NOMO-1 treated with DMSO at 0.1 percent for 48 hours (cell line): ENCODE measurements at regions not wholly inside any gene's neighbourhood (a gene's known extent, or its start where the extent isn't known, plus 50 kb on each side); places are given as distances from the start of the nearest gene placed in this dataset.
"Not testable (repeated sequence)": the region's sequence is repeated elsewhere in the genome, so short reads cannot be mapped to it uniquely, and the experiment has no call there.

ENCODE experiments used
- DNase-seq: peaks from one replicate; lab custom pipeline; 2025; ENCODE audit not compliant: unreplicated experiment; lab: John Stamatoyannopoulos, UW

DNA sequence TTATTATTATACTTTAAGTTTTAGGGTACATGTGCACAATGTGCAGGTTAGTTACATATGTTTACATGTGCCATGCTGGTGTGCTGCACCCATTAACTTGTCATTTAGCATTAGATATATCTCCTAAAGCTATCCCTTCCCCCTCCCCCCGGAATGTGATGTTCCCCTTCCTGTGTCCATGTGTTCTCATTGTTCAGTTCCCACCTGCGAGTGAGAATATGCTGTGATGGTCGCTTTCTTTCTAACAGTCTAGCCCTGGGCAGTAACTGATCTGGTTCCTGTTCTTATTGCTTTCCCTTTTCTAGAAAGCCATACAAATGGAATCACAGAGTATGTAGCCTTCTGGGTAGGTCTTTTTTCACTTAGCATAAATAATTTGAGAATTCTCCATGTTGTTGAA is 311.1 kb upstream of the CNTNAP2 start:
- not testable (repeated sequence) for DNase-seq

DNA sequence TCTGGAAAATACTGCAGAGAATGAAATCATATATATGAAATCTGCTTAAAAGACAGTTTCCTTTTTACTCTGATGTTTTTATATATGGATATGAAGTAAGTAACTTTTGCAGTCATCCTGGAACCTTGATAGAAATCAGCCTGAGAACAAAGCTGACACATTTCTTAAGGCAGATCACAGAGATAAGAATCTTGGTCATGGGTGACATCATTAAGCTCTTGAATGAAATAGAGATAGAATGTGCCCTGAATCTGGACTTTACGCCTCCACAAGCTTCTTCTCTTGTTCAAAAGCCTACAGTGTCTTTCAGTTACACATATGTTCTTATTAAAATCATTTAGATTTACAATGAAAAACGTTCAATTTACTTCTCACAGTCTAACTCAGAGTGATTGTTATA is 319.1 kb upstream of the CNTNAP2 start:
- no peak for DNase-seq

DNA sequence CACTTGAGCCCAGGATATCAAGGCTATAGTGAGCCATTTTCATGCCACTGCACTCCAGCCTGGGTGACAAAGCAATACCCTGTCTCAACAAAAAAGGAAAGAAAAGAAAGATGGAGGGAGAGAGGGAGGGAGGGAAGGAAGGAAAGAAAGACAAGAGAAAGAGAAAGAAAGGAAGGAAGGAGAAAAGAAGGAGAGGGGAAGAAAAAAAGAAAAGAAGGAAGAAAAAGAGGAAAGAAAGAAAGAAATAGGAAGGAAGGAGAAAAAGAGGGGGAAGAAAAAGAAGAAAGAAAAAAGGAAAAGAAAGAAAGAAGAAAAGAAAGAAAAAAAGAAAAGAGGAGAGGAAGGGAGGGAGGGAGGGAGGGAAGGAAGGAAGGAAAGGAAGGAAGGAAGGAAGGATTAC is 321.5 kb upstream of the CNTNAP2 start:
- DNase-seq, result no peak

DNA sequence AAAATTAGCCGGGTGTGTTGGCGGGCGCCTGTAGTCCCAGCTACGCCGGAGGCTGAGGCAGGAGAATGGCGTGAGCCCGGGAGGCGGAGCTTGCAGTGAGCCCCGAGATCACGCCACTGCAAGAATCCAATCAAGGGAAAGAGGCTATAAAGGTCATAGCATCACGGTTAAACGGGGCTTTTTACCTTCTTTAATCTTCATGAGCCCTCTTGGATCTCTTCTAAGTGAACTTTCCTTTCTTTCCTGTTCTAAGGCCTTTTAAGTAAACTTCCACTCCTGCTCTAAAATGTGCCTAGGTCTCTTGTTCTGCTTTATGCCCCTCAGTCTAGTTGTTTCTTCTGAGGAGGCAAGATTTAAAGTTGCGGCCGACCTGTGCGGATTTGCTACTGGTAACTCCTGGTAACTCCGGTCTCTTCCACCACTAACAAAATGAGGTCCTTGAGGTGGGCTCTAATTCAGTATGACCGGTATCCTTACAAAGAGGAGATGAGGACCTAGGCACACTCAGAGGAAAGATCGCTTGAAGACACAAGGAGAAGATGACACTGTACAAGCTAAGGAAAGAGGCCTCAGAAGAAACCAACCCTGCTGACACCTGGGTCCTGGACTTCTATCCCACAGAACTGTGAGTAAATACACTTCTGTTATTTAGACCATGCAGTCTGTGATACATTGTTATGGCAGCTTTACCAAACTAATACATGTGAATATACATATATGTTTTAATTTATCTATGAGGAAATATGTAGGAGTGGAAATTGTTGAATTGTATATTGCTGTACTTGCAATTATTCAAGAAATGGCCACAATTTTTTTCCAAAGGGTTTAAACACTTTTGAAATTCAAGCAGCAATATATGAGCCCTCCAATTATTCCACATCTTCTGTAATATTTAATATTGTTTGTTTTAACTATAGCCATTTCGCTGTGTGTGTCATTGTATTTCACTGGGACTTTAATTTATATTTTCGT is 331.5 kb upstream of the CNTNAP2 start:
- DNase-seq, result no peak

DNA sequence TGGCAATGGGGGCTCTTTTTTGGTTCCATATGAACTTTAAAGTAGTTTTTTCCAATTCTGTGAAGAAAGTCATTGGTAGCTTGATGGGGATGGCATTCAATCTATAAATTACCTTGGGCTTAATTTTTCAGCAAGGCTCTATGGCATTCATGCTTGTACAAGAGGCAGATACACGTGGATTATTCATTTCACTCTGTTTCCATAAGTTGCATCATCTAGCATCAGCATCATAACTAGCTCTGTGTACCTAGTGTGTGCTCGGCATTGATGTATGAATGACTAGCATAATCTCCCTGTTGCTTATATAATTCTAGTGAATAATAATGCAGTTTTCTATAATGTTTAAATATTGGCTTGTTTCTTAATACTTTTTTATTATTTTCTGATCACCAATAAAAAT is 335.2 kb upstream of the CNTNAP2 start:
- DNase-seq, result not testable (repeated sequence)

DNA sequence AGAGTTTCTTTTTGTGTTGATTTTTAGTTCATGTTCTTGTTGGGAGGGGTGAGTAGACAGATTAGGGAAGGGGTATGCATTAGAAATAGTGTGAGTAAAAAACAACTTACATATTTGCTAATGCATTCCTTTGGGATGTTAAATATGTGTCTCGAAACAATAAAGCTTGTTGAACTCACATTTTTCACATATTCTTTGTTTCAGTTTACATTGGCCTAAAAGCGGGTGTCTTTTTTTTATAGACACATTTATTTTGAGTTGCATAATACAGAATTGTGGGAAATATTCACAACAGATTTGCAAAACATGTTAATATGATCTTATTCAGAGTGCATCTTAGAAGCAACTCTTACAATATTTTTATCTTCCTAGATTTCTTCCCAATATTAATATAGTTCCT is 337.5 kb upstream of the CNTNAP2 start:
- no peak for DNase-seq

DNA sequence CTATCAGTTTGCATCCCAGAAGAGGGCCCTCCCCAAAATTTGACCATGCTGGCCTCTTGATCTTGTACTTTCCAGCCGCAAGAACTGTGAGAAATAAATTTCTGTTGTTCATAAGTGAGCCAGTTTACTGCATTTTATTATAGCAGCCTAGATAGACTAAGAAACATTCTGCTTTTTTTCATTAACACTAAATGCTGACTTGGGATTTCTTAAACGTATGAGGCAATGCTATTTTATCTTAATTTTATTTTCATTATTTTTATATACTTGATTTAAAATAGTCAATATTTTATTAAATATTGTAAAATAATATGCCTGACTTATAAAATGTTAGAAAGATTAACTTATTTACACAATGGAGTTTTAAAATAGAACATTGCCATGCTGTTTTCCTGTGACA is 341.8 kb upstream of the CNTNAP2 start:
- DNase-seq, result no peak

DNA sequence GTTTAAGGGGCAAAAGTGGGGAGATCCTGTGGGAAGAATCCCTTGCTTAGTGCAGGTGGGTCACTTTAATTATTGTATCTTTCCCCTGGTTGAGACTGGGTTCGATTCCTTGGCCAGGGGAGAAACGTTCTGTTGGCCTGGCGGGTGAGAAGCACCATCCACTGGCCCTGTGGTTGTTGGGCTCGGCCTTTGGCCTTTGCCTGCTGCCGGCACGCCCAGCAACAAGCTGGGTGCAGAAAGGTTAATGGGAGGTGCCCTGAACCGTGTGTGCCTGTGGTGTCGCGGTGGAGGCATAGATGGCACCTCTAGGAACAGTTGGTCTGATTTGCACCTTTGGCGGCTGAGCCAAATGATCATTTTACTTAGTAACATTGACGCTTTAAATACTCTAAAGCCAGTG is 363.6 kb upstream of the CNTNAP2 start:
- DNase-seq, result no peak

DNA sequence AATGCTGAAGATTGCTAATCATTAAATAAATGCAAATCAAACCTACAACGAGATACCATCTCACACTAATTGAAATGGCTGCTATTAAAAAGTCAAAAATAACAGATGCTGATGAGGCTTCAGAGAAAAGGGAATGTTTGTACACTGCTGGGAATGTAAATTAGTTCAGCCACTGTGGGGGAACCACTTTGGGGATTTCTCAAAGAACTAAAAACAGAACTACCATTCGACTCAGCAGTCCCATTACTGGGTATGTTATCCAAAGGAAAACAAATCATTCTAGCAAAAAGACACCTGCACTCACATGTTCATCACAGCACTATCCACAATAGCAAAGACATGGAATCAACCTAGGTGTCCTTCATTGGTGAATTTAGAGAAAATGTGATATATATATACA is 379.0 kb upstream of the CNTNAP2 start:
- no peak for DNase-seq

DNA sequence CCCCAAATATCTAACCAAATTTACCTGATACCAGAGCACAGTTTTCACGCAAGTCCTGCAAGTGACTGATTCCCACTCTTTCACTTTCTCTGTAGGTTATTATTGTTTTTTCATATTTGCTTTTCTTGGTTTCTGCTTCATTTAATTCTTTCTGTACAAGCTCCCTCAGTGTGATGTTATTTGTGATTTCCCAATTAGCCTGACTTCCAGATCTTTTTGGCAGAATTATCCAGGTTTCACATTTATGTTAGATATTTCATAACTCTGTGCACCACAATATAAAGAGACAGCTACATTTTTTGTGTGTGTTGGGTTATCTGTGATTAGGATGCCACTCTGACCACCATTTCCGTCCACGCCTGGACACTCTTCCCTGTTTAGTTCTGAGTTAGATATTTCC is 381.5 kb upstream of the CNTNAP2 start:
- no peak for DNase-seq

DNA sequence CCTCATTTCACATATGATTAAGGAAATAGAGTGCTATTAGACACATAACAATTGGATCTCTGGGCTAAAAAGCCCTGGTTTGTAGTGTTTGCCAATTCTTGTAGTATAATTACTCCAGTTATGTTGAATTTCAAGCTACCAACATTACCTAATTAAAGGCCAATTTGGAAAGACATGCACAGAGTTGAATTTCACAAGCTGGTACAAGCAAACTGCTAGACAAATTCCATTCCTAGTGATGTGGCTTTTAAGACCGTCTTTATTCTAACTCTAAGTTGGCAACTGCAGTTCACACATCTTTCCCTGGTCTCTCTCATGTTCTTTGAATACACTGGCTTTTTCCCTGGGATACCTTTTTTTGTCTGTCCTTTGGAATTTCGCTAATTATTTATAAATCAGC is 384.1 kb upstream of the CNTNAP2 start:
- no peak for DNase-seq

DNA sequence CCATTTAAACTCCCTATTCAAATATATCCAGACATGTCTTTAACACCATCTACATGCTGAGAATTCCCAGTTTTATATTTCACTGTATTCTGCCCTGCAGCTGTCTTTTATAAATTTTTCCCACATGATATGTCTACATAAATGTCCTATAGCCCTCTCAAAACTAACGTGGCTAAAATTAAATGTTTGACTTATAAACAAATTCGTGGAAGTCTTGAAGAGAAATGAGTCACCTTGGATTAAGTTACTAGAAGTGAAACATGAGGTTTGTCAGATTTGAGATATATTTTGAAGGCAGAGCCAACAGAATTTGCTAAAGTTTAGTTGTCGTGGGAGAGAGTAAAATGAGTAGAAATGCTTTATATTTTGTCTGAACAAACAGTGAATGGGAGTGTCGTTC is 386.9 kb upstream of the CNTNAP2 start:
- no peak for DNase-seq

DNA sequence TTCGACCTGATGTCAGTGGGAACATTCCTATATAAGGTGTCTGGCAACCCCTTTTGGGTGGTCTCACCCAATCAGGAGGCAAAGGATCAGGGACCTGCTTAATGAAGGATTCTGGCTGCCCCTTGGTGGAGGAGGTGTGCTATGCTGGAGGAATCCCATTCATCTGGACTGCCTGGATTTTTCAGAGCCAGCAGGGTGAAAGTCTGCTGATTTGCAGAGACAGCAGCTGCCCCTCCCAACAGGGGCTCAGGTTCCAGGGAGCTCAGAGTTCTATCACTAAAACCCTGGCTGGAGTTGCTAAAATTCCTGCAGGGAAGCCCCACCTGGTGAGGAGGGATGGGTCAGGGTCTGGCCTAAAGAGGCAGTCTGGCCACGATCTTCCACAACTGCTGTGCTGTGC is 398.5 kb upstream of the CNTNAP2 start:
- DNase-seq, result no peak

DNA sequence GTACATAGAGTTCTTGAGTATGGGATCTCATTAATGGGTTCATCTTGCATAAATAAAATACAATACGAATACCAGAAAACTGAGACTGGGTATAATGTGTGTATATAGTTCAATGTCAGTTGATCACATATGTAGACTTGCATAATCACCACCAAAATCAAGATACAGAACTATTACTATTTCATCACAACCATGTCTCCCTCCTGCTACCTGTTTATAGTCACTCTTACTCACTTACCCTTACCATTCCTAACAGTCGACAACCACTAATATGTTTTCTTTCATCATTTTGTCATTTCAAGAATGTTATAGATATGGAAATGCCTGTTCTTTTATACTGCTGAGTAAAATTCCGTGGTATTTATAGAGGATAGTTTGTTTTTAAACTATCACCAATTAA is 416.1 kb upstream of the CNTNAP2 start:
- DNase-seq, result no peak

DNA sequence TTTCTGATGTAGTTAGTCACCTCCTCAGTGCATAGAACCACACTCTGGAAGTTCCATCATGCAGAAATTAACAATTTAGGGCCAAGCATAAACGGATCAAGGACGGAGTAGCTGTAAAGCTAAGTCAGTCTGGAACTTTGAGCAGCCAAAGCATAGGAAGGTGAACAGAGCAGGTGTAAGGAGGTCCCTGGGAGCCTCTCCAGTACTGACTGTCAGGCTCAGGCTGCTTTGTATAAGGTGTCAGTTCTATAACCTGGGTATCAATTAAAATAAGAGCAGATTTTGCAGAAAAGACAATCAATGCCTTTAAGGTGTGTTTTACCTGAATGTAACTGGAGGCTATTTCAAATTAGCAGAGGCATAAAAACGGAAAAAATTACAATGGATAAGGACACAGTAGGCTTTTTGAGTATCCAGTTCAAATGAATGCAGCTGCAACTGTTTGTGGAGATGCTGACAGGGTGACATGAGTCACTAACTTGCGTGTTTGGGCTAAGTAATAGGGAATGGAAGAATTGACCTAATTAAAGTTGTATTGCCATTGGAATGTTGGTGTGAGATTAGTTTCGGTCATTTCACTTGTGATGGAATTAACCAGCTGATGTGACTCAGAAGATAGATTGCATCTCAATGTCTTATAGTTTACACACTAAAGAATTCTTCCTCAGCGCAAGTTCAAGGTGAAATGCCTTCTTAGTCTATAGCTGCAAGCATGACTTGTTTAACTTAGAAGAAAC is 417.9 kb upstream of the CNTNAP2 start:
- DNase-seq, result no peak

DNA sequence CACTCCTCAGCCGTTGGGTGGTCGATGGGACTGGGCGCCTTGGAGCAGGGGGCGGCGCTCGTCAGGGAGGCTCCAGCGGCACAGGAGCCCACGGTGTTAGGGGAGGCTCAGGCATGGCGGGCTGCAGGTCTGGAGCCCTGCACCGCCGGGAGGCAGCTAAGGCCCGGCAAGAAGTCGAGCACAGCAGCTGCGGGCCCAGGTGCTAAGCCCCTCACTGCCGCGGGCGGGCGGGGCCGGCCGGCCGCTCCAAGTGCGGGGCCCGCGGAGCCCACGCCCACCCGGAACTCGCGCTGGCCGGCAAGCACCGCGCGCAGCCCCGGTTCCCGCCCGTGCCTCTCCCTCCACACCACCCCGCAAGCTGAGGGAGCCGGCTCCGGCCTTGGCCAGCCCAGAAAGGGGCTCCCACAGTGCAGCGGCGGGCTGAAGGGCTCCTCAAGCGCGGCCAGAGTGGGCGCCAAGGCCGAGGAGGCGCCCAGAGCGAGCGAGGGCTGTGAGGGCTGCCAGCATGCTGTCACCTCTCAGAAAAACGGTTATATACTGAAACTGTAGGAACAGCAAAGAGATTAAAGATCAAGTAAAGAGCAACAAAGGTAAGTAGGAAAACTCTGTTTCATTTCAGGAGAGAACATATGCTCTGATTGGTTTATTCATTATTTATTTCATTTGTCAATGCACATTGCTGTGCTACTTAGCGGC is 419.0 kb upstream of the CNTNAP2 start:
- not testable (repeated sequence) for DNase-seq

DNA sequence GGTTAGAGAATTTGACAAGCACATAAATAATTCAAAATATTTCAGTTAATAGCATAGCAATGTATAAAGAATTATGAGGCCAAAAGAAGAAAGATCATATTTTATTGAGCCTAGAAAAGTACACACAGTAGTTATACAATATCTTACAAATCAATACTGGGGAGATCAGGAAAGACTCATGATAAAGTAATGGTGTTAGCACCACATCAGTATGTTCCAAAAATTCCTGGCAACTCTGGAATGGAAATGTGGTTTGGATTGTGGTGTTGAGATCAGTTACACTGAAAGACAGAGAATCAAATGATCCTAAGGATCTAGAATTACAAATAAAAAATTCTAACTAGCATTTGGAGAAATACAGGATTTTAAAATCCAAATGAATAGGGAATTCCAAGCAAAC is 420.5 kb upstream of the CNTNAP2 start:
- DNase-seq, result no peak

DNA sequence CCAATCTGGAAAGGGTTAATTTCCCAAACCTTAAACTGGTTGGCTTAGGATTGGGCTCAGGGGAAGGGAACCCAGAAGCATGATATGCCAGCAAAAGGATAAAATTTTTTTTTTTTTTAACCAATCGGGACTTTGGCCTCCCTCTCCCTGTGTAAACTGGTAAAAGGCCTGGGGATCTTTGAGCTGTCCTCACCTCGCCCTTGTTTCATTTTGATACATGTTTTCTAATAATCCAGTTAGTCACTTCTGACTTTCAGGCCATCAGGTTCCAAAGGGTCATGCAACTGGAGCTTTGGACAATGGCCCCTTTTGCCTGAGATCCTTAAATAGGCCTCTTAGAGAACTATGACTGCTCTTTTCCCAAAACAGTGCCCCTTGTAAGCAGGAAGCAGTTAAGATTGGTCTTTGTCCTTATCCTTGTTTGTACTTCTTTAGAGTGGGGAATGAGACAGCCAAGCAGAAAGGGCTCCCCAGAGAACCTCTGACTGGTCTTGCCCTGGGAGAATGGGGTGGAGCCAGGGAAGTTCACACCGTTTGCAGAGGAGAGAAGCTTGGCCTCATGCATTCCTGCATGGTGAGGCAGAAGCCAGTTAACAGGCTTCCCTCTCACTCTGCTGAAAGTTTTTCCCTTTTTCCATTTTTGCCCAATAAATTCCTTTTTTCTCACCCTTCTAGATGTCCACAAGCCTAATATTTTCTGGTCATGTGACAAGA is 424.2 kb upstream of the CNTNAP2 start:
- no peak for DNase-seq

DNA sequence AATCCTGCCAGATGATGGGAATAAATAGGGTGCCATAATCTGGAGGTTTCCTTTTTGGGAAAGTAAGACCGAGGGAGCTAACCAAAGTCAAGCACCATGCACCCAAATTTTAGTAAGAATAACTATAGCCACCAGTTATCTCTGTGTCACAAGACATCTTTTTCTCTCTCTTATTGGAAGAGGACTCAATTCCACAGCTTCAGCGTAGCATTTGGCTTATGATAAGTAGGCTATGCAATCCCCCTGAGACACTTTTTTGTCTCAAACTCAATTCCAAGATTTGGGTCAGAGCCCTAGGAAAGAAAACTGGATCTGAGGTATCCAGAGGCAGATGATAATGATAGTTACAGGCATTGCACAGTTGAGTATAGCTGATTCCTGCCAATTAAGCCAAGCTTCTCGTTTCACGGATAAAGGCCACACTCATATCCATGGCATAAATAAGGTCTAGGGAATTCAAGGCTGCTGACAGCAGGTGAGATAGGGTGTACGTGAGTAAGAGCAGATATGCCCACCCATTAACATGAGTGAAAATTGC is 425.2 kb upstream of the CNTNAP2 start:
- DNase-seq, result no peak

DNA sequence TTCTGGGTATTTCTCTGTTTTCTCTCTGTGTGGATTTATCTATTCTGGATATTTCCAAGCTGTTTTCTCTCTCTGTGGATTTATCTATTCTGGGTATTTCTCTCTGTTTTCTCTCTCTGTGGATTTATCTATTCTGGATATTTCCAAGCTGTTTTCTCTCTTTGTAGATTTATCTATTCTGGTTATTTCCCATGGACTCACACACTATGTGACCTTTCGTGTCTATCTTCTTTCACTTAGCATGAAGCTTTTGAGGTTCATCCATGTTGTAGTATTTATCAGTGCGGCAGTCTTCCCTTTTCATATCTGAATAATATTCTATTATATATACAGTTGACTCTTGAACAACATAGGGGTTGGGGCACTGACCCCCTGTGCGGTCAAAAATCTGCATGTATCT is 435.0 kb upstream of the CNTNAP2 start:
- no peak for DNase-seq

DNA sequence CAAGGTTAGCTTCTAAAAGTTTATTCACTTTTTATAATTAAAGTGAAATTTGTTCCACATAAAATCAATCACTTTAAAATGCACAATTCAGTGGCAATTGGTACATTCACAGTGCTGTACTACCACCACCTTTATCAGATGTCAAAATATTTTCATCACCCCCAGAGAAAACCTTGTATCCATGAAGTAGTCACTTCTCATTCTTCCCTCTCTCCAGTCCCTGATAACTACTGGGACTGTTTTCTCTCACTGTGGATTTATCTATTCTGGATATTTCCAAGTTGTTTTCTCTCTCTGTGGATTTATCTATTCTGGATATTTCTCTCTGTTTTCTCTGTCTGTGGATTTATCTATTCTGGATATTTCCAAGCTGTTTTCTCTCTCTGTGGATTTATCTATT is 435.4 kb upstream of the CNTNAP2 start:
- DNase-seq, result no peak
